MM.1S (cell line): ENCODE measurements at regions not wholly inside any gene's neighbourhood (a gene's known extent, or its start where the extent isn't known, plus 50 kb on each side); places are given as distances from the start of the nearest gene placed in this dataset.
A peak's percentile ranks its signal among the peaks of the same experiment; 100 is the strongest.

ENCODE experiments used
- DNase-seq: peaks from one replicate; pipeline ENCODE4 v3.0.0-alpha.2; 2015
- H2AFZ ChIP-seq: fragments of 300-600 bp; sonication (generic); 2 replicates; pipeline ENCODE4 v1.6.0; 2016; ENCODE audit warnings: antibody characterized with exemption, low read length
- H3F3A ChIP-seq: fragments of 300-600 bp; sonication (generic); 2 replicates; pipeline ENCODE4 v1.6.1; 2016; ENCODE audit warnings: mild to moderate bottlenecking, antibody characterized with exemption, low read length, moderate library complexity, mixed read lengths; ENCODE audit not compliant: insufficient read depth
- H3K27ac ChIP-seq: fragments of 300-600 bp; sonication (generic); 2 replicates; pipeline ENCODE4 v1.5.1; 2016; ENCODE audit warnings: mild to moderate bottlenecking, low read length
- H3K27me3 ChIP-seq: fragments of 300-600 bp; sonication (generic); replicated peaks from 2 replicates; pipeline ENCODE4 v1.6.0; 2016; ENCODE audit warnings: low read length; ENCODE audit not compliant: insufficient read depth
- H3K36me3 ChIP-seq: fragments of 300-600 bp; sonication (generic); replicated peaks from 2 replicates; pipeline ENCODE4 v1.6.1; 2016; ENCODE audit warnings: mild to moderate bottlenecking, low read length, mixed read lengths; ENCODE audit not compliant: insufficient read depth
- H3K4me1 ChIP-seq: fragments of 300-600 bp; sonication (generic); 2 replicates; pipeline ENCODE4 v1.6.1; 2016; ENCODE audit warnings: low read length, mixed read lengths
- H3K4me2 ChIP-seq: fragments of 300-600 bp; sonication (generic); 2 replicates; pipeline ENCODE4 v1.6.0; 2016; ENCODE audit warnings: low read depth, low read length
- H3K4me3 ChIP-seq: fragments of 300-600 bp; sonication (generic); 2 replicates; pipeline ENCODE4 v1.5.1; 2016; ENCODE audit warnings: low read length, mixed read lengths
- H3K79me2 ChIP-seq: fragments of 300-600 bp; sonication (generic); 2 replicates; pipeline ENCODE4 v1.6.1; 2016; ENCODE audit warnings: mixed run types, low read length, mixed read lengths
- H3K9ac ChIP-seq: fragments of 300-600 bp; sonication (generic); 2 replicates; pipeline ENCODE4 v1.6.1; 2016; ENCODE audit warnings: low read length, mixed read lengths
- H3K9me2 ChIP-seq: fragments of 300-600 bp; sonication (generic); replicated peaks from 2 replicates; pipeline ENCODE4 v1.6.1; 2016; ENCODE audit warnings: mild to moderate bottlenecking, low read length, mixed read lengths; ENCODE audit not compliant: insufficient read depth
- H3K9me3 ChIP-seq: fragments of 300-600 bp; sonication (generic); replicated peaks from 2 replicates; pipeline ENCODE4 v1.6.1; 2016; ENCODE audit warnings: mild to moderate bottlenecking, low read length, mixed read lengths; ENCODE audit not compliant: insufficient read depth
- H4K20me1 ChIP-seq: fragments of 300-600 bp; sonication (generic); 2 replicates; pipeline ENCODE4 v1.6.1; 2016; ENCODE audit warnings: mild to moderate bottlenecking, low read length, moderate library complexity, mixed read lengths; ENCODE audit not compliant: insufficient read depth
- EZH2 ChIP-seq: fragments of 300-600 bp; sonication (generic); optimal IDR thresholded peaks from 2 replicates; pipeline ENCODE3; 2017; ENCODE audit warnings: low read depth, mild to moderate bottlenecking, antibody characterized with exemption, low read length, mixed read lengths
- EZH2phosphoT487 ChIP-seq: fragments of 300-600 bp; sonication (generic); IDR thresholded peaks from 2 replicates; pipeline ENCODE4 v1.6.1; 2018; ENCODE audit warnings: antibody characterized with exemption, low read length
- TF ChIP-seq, protein P1 (sequence below): fragments of 300-600 bp; sonication (generic); IDR thresholded peaks from 2 replicates; pipeline ENCODE4 v1.5.1; 2016; ENCODE audit warnings: antibody characterized with exemption, low read length, mixed read lengths

DNA sequence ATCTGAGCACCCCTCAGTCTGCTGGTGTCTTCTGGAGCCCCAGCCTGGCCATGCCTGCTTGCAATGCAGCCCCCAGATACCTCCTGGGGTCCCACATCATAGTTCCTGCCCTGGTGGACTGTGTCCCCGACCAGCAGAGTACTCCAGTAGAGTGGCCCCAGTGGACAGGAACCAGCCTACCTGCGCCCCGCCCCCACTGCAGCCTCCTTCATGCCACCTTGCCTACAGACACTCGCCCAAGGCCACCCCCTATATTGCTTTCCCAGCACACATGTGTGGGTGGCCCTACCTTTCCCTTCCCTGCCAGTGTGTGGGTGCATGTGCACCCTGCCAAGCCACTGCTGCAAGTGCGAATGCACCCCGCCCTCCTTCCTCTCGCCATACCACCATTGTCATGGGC lies 204.0 kb downstream of the EDN1 start:
- Histone ChIP-seq H4K20me1 (no peaks in the 10 kb centered on the region), H3K36me3 (no peaks in the 10 kb centered on the region), H3K27me3 (no peaks in the 10 kb centered on the region), H3K9me2 (no peaks in the 10 kb centered on the region), H3F3A (no peaks in the 10 kb centered on the region), H3K27ac (no peak overlapping the region), H3K9me3 (no peaks in the 10 kb centered on the region), H3K4me2 (no peak overlapping the region), H2AFZ (no peak overlapping the region), H3K4me1 (no peaks in the 10 kb centered on the region), H3K4me3 (no peak overlapping the region), H3K79me2 (no peaks in the 10 kb centered on the region), H3K9ac (no peak overlapping the region)
- no peak for DNase-seq
- TF ChIP-seq, protein P1, sequence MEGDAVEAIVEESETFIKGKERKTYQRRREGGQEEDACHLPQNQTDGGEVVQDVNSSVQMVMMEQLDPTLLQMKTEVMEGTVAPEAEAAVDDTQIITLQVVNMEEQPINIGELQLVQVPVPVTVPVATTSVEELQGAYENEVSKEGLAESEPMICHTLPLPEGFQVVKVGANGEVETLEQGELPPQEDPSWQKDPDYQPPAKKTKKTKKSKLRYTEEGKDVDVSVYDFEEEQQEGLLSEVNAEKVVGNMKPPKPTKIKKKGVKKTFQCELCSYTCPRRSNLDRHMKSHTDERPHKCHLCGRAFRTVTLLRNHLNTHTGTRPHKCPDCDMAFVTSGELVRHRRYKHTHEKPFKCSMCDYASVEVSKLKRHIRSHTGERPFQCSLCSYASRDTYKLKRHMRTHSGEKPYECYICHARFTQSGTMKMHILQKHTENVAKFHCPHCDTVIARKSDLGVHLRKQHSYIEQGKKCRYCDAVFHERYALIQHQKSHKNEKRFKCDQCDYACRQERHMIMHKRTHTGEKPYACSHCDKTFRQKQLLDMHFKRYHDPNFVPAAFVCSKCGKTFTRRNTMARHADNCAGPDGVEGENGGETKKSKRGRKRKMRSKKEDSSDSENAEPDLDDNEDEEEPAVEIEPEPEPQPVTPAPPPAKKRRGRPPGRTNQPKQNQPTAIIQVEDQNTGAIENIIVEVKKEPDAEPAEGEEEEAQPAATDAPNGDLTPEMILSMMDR: no peak
- TF ChIP-seq EZH2phosphoT487 (no peak), EZH2 (no peak)

DNA sequence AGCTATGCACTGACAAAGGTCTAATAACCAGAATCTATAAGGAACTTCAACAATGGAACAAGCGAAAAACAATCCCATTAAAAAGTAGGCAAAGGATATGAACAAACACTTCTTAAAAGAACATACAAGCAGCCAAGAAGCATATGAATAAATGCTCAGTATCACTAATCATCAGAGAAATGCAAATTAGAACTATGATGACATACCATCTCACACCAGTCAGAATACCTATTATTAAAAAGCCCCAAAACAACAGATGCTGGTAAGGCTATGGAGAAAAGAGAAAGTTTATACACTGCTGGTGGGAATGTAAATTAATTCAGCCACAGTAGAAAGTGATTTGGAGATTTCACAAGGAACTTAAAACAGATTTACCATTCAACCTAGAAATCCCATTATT lies 211.8 kb downstream of the EDN1 start:
- Histone ChIP-seq H3K9ac (no peak overlapping the region), H3K4me1 (no peaks in the 10 kb centered on the region), H3F3A (no peaks in the 10 kb centered on the region), H3K9me2 (no peaks in the 10 kb centered on the region), H4K20me1 (no peaks in the 10 kb centered on the region), H2AFZ (no peak overlapping the region), H3K9me3 (no peaks in the 10 kb centered on the region), H3K27ac (no peak overlapping the region), H3K36me3 (no peaks in the 10 kb centered on the region), H3K4me2 (no peak overlapping the region), H3K27me3 (no peaks in the 10 kb centered on the region), H3K4me3 (no peak overlapping the region), H3K79me2 (no peaks in the 10 kb centered on the region)
- TF ChIP-seq EZH2 (no peak), EZH2phosphoT487 (no peak)
- TF ChIP-seq, protein P1: no peak
- no peak for DNase-seq

DNA sequence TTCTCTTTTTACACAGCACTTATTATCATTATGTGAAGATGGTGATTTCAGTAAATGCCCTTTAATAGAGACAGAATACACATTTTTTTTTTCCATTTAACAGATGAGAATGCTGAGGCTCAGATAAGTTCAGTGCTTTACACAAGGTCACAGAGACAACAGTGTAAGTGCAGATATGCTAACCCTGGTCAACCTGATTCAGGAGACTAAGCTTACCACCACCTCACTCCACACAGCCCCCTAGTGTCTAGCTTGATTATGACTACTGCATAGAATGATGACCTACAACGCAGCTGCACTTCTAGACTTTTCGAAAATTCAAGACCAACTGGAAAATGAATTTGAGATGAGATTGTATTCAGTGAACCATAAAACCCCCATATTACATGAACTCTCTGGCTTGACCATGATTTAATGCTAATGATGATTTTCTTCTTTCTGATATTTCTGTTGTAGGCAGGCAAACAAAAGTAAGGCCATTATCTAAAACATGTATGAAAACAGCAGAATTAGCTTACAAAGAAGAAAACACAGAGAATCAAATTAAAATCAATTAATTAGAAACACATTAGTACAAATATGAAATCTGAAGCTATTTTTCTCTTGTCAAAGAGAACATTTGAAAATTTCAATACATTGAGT lies 212.1 kb upstream of the PHACTR1 start:
- Histone ChIP-seq H3K27me3 (no peaks in the 10 kb centered on the region), H3K9me3 (no peaks in the 10 kb centered on the region), H3K4me3 (no peak overlapping the region), H3K36me3 (no peaks in the 10 kb centered on the region), H3K4me1 (no peaks in the 10 kb centered on the region), H3K9ac (no peak overlapping the region), H4K20me1 (no peaks in the 10 kb centered on the region), H3F3A (no peaks in the 10 kb centered on the region), H3K27ac (no peak overlapping the region), H2AFZ (no peak overlapping the region), H3K9me2 (no peaks in the 10 kb centered on the region), H3K4me2 (no peak overlapping the region), H3K79me2 (no peaks in the 10 kb centered on the region)
- TF ChIP-seq EZH2: no peak
- no peak for TF ChIP-seq EZH2phosphoT487
- TF ChIP-seq, protein P1: peak; percentile 72
- peak; percentile 55 for DNase-seq
